ENCODE measurements at regions not wholly inside any gene's neighbourhood (a gene's known extent, or its start where the extent isn't known, plus 50 kb on each side); places are given as distances from the start of the nearest gene placed in this dataset.
A peak's percentile ranks its signal among the peaks of the same experiment; 100 is the strongest.

DNA sequence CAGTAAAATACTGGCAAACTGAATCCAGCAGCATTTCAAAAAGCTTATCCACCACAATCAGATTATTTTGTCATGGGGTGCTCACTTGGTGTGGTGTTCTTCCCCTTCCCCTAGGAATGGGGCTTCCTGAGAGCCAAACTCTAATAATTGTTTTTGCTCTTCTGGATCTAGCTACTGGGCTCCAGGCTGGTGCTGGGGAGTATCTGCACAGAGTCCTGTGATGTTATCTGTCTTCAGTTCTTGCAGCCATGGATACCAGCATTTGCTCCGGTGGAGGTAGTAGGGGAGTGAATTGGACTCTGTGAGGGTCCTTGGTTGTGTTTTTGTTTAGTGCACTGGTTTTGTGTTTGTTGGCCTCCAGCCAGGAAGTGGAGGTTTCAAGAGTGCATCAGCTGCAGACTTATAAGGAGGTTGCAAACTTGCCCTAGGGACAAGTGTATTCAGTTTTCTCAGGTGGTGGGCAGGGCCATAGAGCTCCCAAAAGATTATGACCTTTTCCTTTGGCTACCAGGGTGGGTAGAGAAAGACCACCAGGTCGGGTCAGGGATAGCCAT is 308.5 kb upstream of the MAGI2 start:
- TF ChIP-seq GATA2 (IDR thresholded peaks at IDR 0.05; ENCODE audit: low read depth, low read length) (peak; percentile 70), GATA3 (IDR thresholded peaks at IDR 0.05; ENCODE audit: low read depth, low read length) (peak; percentile 39; the same call in 1 of the 2 replicates)

All from SH-SY5Y (cell line).